ENCODE measurements at regions not wholly inside any gene's neighbourhood (a gene's known extent, or its start where the extent isn't known, plus 50 kb on each side); places are given as distances from the start of the nearest gene placed in this dataset.

DNA sequence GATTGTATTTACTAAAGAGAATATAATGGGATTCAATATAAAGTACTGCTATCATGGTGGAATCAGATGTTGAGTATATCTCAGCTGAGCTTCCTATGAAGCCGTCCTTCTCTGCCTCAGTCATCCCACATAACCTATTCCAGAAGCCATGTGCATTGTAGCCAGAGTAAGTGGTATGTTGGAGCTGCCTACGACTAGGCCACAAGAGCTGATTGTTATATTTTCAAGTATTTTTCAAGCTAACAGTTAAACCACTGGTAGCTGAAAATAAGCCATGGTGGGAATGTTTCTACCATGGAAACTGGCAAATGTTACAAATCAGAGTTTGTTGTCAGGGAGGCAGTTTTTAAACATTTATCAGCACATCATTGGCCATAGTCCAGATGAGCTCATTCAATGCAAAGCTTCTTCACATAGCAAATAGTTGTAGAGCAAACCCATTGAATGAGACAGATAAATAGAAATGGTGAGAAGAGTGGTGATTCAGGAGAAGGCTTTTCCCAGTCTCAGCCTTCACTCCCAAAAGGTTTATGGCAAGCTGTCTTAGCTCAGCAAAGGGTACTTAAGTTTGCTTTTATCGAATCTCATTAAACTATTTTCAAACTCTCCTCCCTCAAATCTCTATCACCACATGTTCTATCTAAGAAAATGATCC, 436.4 kb downstream of the PCDH19 start:
- no peak for TF ChIP-seq YY1 (IDR thresholded peaks at IDR 0.05; ENCODE audit: insufficient read depth, insufficient read length)
- TF ChIP-seq SUZ12 (IDR thresholded peaks at IDR 0.05; ENCODE audit: extremely low read depth, insufficient read depth, insufficient read length), result no peak
- TF ChIP-seq ZNF274 (IDR thresholded peaks at IDR 0.05; ENCODE audit: low read depth, low read length), result no peak
